Smooth muscle cell (in vitro differentiated cells): ENCODE measurements at regions not wholly inside any gene's neighbourhood (a gene's known extent, or its start where the extent isn't known, plus 50 kb on each side); places are given as distances from the start of the nearest gene placed in this dataset.

Source experiments
- DNase-seq: peaks from one replicate; lab custom pipeline; 2025; ENCODE audit not compliant: unreplicated experiment; lab: John Stamatoyannopoulos, UW
- H2AFZ ChIP-seq: fragments of 200-600 bp; sonication (generic); 2 replicates; pipeline ENCODE4 v1.6.0; 2016; ENCODE audit warnings: antibody characterized with exemption, low read depth, mild to moderate bottlenecking
- H3F3A ChIP-seq: fragments of 200-600 bp; sonication (generic); 2 replicates; pipeline ENCODE4 v1.6.0; 2017; ENCODE audit warnings: antibody characterized with exemption, low read depth
- H3K27ac ChIP-seq: fragments of 200-600 bp; sonication (generic); 2 replicates; pipeline ENCODE4 v1.5.1; 2016; ENCODE audit warnings: low read depth, mild to moderate bottlenecking
- H3K27me3 ChIP-seq: fragments of 200-600 bp; sonication (generic); 2 replicates; pipeline ENCODE4 v1.6.1; 2016; ENCODE audit warnings: low read depth, mild to moderate bottlenecking
- H3K36me3 ChIP-seq: fragments of 200-600 bp; sonication (generic); 2 replicates; pipeline ENCODE4 v1.5.1; 2016; ENCODE audit warnings: low read depth
- H3K4me1 ChIP-seq: fragments of 200-600 bp; sonication (generic); 2 replicates; pipeline ENCODE4 v1.5.1; 2016; ENCODE audit warnings: low read depth
- H3K4me2 ChIP-seq: fragments of 200-600 bp; sonication (generic); 2 replicates; pipeline ENCODE4 v1.6.0; 2016; ENCODE audit warnings: mild to moderate bottlenecking
- H3K4me3 ChIP-seq: fragments of 200-600 bp; sonication (generic); 2 replicates; pipeline ENCODE4 v1.5.1; 2016; ENCODE audit warnings: mild to moderate bottlenecking
- H3K79me2 ChIP-seq: fragments of 200-600 bp; sonication (generic); 2 replicates; pipeline ENCODE4 v1.6.0; 2016; ENCODE audit warnings: low read depth, mild to moderate bottlenecking
- H3K9ac ChIP-seq: fragments of 200-600 bp; sonication (generic); 2 replicates; pipeline ENCODE4 v1.6.0; 2016; ENCODE audit warnings: low read depth
- H3K9me3 ChIP-seq: fragments of 200-600 bp; sonication (generic); replicated peaks from 2 replicates; pipeline ENCODE4 v1.5.1; 2016; ENCODE audit warnings: low read depth
- H4K20me1 ChIP-seq: fragments of 200-600 bp; sonication (generic); 2 replicates; pipeline ENCODE4 v1.6.0; 2016; ENCODE audit warnings: low read depth
- WGBS: methylation state at CpG from one replicate; pipeline ENCODE4 v1.1.7; 2016; ENCODE audit warnings: low lambda C conversion rate; 5-methylcytosine and 5-hydroxymethylcytosine counted together
- TF ChIP-seq, protein P1 (sequence below): fragments of 200-600 bp; sonication (generic); IDR thresholded peaks from 2 replicates; pipeline ENCODE4 v1.5.1; 2017; ENCODE audit warnings: borderline replicate concordance, mild to moderate bottlenecking, antibody characterized with exemption; ENCODE audit not compliant: insufficient read depth, poor library complexity, severe bottlenecking

DNA sequence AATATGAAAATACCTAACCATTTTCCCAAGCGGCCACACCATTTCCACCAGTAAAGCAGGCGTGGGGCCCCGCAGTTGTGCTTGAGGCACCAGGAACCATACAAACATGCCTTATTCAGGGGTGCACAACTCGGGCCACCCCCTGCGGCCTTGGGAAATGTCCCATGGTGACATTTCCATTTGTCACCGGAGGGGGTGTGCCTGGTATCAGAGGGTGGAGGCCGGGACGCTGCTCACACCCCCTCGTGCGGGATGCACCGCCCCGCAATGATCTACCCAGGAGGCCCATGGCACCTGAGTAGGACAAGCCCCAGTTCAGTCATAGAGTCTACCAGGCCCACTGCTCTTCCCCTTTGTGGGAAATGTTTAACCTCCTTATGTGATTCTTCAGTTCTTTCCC, 218.8 kb downstream of the TEX29 start:
- Histone ChIP-seq H4K20me1 (no peaks in the 10 kb centered on the region), H3K9ac (no peak overlapping the region), H3K4me3 (no peak overlapping the region), H3K36me3 (no peaks in the 10 kb centered on the region), H3K79me2 (no peaks in the 10 kb centered on the region), H3K4me2 (no peak overlapping the region), H3K9me3 (no peaks in the 10 kb centered on the region), H3F3A (no peaks in the 10 kb centered on the region), H3K27me3 (peaks cover 48% of the 10 kb centered on the region), H3K4me1 (no peaks in the 10 kb centered on the region), H2AFZ (no peak overlapping the region), H3K27ac (no peak overlapping the region)
- no peak for DNase-seq
- 92% methylated on average over 12 of the region's 12 CpGs for WGBS
- TF ChIP-seq, protein P1, sequence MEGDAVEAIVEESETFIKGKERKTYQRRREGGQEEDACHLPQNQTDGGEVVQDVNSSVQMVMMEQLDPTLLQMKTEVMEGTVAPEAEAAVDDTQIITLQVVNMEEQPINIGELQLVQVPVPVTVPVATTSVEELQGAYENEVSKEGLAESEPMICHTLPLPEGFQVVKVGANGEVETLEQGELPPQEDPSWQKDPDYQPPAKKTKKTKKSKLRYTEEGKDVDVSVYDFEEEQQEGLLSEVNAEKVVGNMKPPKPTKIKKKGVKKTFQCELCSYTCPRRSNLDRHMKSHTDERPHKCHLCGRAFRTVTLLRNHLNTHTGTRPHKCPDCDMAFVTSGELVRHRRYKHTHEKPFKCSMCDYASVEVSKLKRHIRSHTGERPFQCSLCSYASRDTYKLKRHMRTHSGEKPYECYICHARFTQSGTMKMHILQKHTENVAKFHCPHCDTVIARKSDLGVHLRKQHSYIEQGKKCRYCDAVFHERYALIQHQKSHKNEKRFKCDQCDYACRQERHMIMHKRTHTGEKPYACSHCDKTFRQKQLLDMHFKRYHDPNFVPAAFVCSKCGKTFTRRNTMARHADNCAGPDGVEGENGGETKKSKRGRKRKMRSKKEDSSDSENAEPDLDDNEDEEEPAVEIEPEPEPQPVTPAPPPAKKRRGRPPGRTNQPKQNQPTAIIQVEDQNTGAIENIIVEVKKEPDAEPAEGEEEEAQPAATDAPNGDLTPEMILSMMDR: no peak

DNA sequence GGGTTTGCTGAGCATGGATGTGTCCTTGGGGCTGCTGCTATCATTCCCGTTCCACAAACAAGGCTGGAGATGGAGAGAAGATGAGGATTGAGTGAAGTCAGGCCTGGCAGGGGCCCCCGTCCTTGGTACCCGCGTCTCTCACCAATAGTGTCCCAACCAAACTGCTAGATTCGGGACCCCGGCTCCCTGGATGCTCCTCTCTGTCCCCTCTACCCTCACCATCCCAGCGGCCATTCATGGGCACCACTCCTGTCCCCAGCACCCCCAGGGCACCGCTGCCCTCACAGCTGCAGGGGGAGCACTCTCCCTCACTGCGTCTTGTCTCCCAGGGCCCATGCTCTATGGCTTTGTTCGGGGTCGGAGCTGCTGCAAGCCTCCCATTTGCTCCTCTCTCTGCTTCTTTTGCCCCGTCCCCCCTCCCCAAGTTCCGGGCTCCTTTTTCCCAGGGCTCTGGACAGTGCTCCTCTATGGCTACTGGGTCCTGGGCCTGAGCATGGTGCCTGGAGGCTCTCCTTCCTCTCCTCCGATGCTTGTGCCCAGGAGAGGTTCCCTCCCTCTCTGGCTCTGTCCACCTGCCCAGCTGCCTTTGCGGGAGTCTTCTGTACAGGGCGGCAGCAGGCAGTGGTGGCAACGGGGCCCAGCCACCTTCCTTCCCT, 219.5 kb downstream of the TEX29 start:
- DNase-seq: no peak

DNA sequence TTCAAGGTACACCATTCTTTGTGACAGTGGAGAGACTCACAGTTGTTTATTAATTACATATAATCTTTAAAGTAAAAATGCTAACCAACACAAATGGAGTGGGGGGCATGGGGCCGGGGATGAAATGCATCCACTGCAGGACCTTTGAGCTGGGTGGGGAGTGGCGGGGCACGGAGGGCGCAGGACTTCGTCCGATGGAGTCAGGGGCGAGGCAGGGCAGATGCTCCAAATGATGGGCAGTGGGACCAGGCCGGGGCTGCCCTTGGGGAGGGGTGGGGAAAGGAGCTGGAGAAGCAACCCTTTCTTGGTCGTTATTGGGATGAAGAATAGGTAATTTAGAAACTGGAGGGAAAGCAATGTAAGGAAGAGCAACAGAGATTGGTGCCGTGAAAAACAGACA, 220.0 kb downstream of the TEX29 start:
- 79% methylated on average over 7 of the region's 10 CpGs for WGBS
- Histone ChIP-seq H3F3A (no peaks in the 10 kb centered on the region), H3K79me2 (no peaks in the 10 kb centered on the region), H3K36me3 (no peaks in the 10 kb centered on the region), H3K9me3 (no peaks in the 10 kb centered on the region), H2AFZ (no peak overlapping the region), H3K4me3 (no peak overlapping the region), H3K27ac (no peak overlapping the region), H3K9ac (no peak overlapping the region), H4K20me1 (no peaks in the 10 kb centered on the region), H3K4me1 (no peaks in the 10 kb centered on the region), H3K27me3 (peaks cover 36% of the 10 kb centered on the region), H3K4me2 (no peak overlapping the region)
- TF ChIP-seq, protein P1: no peak
- DNase-seq: no peak

More for the DNA sequence above, 219.5 kb downstream of the TEX29 start:
- Histone ChIP-seq H3K9ac (no peak overlapping the region), H3K4me3 (no peak overlapping the region), H3K27ac (no peak overlapping the region), H2AFZ (no peak overlapping the region), H3K9me3 (no peaks in the 10 kb centered on the region), H3K4me1 (no peaks in the 10 kb centered on the region), H3K4me2 (no peak overlapping the region), H3K36me3 (no peaks in the 10 kb centered on the region), H3K27me3 (peaks cover 42% of the 10 kb centered on the region), H3K79me2 (no peaks in the 10 kb centered on the region), H4K20me1 (no peaks in the 10 kb centered on the region), H3F3A (no peaks in the 10 kb centered on the region)
- 80% methylated on average over 17 of the region's 17 CpGs for WGBS
- TF ChIP-seq, protein P1: no peak

DNA sequence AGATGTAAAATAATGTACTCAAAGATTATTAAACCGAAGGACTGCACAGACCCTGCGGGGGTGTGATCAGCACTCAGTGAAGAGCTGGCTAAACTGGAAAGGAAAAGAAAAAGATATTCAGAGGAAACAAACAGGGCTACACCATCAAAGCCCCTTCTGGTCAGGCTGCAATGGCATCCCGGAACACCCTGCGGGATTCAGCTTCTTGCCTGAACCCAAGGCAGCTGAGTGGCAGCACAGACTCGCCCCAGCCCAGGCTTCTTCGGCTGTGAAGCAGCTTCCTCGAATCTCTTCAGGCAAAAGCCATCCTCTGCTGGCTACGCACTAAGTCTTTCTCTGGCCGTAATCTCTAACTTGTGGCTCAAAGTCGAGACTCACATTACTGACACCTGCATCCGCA, 220.9 kb downstream of the TEX29 start:
- TF ChIP-seq, protein P1: no peak
- Histone ChIP-seq H3K4me1 (no peaks in the 10 kb centered on the region), H3K9ac (no peak overlapping the region), H4K20me1 (no peaks in the 10 kb centered on the region), H3K4me2 (no peak overlapping the region), H3K27ac (no peak overlapping the region), H3K36me3 (no peaks in the 10 kb centered on the region), H3K9me3 (no peaks in the 10 kb centered on the region), H2AFZ (no peak overlapping the region), H3K4me3 (no peak overlapping the region), H3F3A (no peaks in the 10 kb centered on the region), H3K27me3 (peaks cover 27% of the 10 kb centered on the region), H3K79me2 (no peaks in the 10 kb centered on the region)
- no peak for DNase-seq
- WGBS: 90% methylated on average over 11 of the region's 11 CpGs
